OCI-LY1 (cell line): ENCODE measurements at regions not wholly inside any gene's neighbourhood (a gene's known extent, or its start where the extent isn't known, plus 50 kb on each side); places are given as distances from the start of the nearest gene placed in this dataset.

Experiments
- H2AFZ ChIP-seq: fragments of 200-600 bp; sonication (generic), shearing (Covaris generic); 2 replicates; pipeline ENCODE4 v1.6.0; 2014; ENCODE audit warnings: antibody characterized with exemption, mild to moderate bottlenecking, low read length
- H3F3A ChIP-seq: fragments of 200-600 bp; sonication (generic), shearing (Covaris generic); 2 replicates; pipeline ENCODE4 v1.6.0; 2014; ENCODE audit warnings: mild to moderate bottlenecking, antibody characterized with exemption, low read length, moderate library complexity; ENCODE audit not compliant: insufficient read depth
- H3K27ac ChIP-seq: fragments of 200-600 bp; sonication (generic); 2 replicates; pipeline ENCODE4 v1.5.1; 2014; ENCODE audit warnings: low read length, mixed run types, mild to moderate bottlenecking, low read depth; ENCODE audit not compliant: poor library complexity, severe bottlenecking
- H3K27me3 ChIP-seq: fragments of 200-600 bp; sonication (generic); 2 replicates; pipeline ENCODE4 v1.6.0; 2014; ENCODE audit warnings: antibody characterized with exemption, mild to moderate bottlenecking, low read length, moderate library complexity; ENCODE audit not compliant: insufficient read depth
- H3K36me3 ChIP-seq: fragments of 200-600 bp; sonication (generic); 2 replicates; pipeline ENCODE4 v1.6.1; 2014; ENCODE audit warnings: mild to moderate bottlenecking, antibody characterized with exemption, low read length, moderate library complexity, mixed read lengths; ENCODE audit not compliant: insufficient read depth
- H3K4me1 ChIP-seq: fragments of 200-600 bp; sonication (generic); 2 replicates; pipeline ENCODE4 v1.5.1; 2014; ENCODE audit warnings: mild to moderate bottlenecking, low read length, moderate library complexity; ENCODE audit not compliant: insufficient read depth, severe bottlenecking
- H3K4me2 ChIP-seq: fragments of 200-600 bp; sonication (generic), shearing (Covaris generic); 2 replicates; pipeline ENCODE4 v1.6.1; 2014; ENCODE audit warnings: low read length
- H3K4me3 ChIP-seq: fragments of 200-600 bp; sonication (generic); 2 replicates; pipeline ENCODE4 v1.5.1; 2014; ENCODE audit warnings: low read length, low read depth, mild to moderate bottlenecking, mixed read lengths; ENCODE audit not compliant: poor library complexity, severe bottlenecking
- H3K79me2 ChIP-seq: fragments of 200-600 bp; shearing (Covaris generic); 2 replicates; pipeline ENCODE4 v1.6.1; 2016; ENCODE audit warnings: mixed run types, low read length, mixed read lengths; ENCODE audit not compliant: insufficient read depth
- H3K9ac ChIP-seq: fragments of 200-600 bp; sonication (generic), shearing (Covaris generic); 2 replicates; pipeline ENCODE4 v1.6.1; 2014; ENCODE audit warnings: mild to moderate bottlenecking, low read length, mixed read lengths
- H3K9me2 ChIP-seq: fragments of 200-600 bp; sonication (generic), shearing (Covaris generic); 2 replicates; pipeline ENCODE4 v1.6.1; 2014; ENCODE audit warnings: low read depth, mild to moderate bottlenecking, low read length, mixed read lengths
- H3K9me3 ChIP-seq: fragments of 200-600 bp; shearing (Covaris generic); 2 replicates; pipeline ENCODE4 v1.6.1; 2014; ENCODE audit warnings: low read length, mixed read lengths
- H4K20me1 ChIP-seq: fragments of 200-600 bp; sonication (generic), shearing (Covaris generic); 2 replicates; pipeline ENCODE4 v1.6.0; 2016; ENCODE audit warnings: mild to moderate bottlenecking, low read length; ENCODE audit not compliant: insufficient read depth
- CTCF ChIP-seq: fragments of 200-600 bp; sonication (generic), shearing (Covaris generic); IDR thresholded peaks from 2 replicates; pipeline ENCODE4 v1.5.1; 2017; ENCODE audit warnings: mild to moderate bottlenecking, antibody characterized with exemption, low read length, moderate library complexity, mixed read lengths
- EZH2 ChIP-seq: fragments of 200-600 bp; sonication (generic), shearing (Covaris generic); IDR thresholded peaks from 2 replicates; pipeline ENCODE4 v1.8.0; 2017; ENCODE audit warnings: borderline replicate concordance, mixed run types, mild to moderate bottlenecking, antibody characterized with exemption, low read length, moderate library complexity, mixed read lengths

- TF ChIP-seq CTCF (no peak), EZH2 (no peak)
- Histone ChIP-seq H3K36me3 (no peaks in the 10 kb centered on the region), H3K9me2 (no peaks in the 10 kb centered on the region), H3K9ac (no peak overlapping the region), H3K27me3 (no peaks in the 10 kb centered on the region), H3K4me2 (no peak overlapping the region), H3K9me3 (no peaks in the 10 kb centered on the region), H3K4me3 (no peak overlapping the region), H3K79me2 (no peaks in the 10 kb centered on the region), H2AFZ (no peak overlapping the region), H3K27ac (no peak overlapping the region), H3F3A (no peaks in the 10 kb centered on the region), H4K20me1 (no peaks in the 10 kb centered on the region), H3K4me1 (no peaks in the 10 kb centered on the region)
Observed at GRCh38 chr4:28225689-28226353, 1365.2 kb downstream of the STIM2 start.

- no peaks in the 10 kb centered on the region for H3K4me1 ChIP-seq
- no peak overlapping the region for H2AFZ ChIP-seq
- no peak overlapping the region for H3K4me2 ChIP-seq
- no peaks in the 10 kb centered on the region for H3K9me2 ChIP-seq
- H4K20me1 ChIP-seq: no peaks in the 10 kb centered on the region
- no peaks in the 10 kb centered on the region for H3K9me3 ChIP-seq
- H3K79me2 ChIP-seq: no peaks in the 10 kb centered on the region
- H3K27me3 ChIP-seq: no peaks in the 10 kb centered on the region
- no peak for TF ChIP-seq CTCF
- TF ChIP-seq EZH2: no peak
- no peaks in the 10 kb centered on the region for H3K36me3 ChIP-seq
- H3K4me3 ChIP-seq: no peak overlapping the region
- H3F3A ChIP-seq: no peaks in the 10 kb centered on the region
- no peak overlapping the region for H3K9ac ChIP-seq
- no peak overlapping the region for H3K27ac ChIP-seq
Observed at GRCh38 chr4:28226962-28227361, 1366.3 kb downstream of the STIM2 start.

GRCh38 chr4:28227764-28228163 lies 1367.1 kb downstream of the STIM2 start:
- no peak overlapping the region for H3K9ac ChIP-seq
- no peak overlapping the region for H2AFZ ChIP-seq
- no peaks in the 10 kb centered on the region for H3K9me3 ChIP-seq
- H3K27ac ChIP-seq: no peak overlapping the region
- H3K79me2 ChIP-seq: no peaks in the 10 kb centered on the region
- no peaks in the 10 kb centered on the region for H3F3A ChIP-seq
- H3K4me2 ChIP-seq: no peak overlapping the region
- no peak overlapping the region for H3K4me3 ChIP-seq
- no peaks in the 10 kb centered on the region for H3K4me1 ChIP-seq
- TF ChIP-seq CTCF (no peak), EZH2 (no peak)
- H3K36me3 ChIP-seq: no peaks in the 10 kb centered on the region
- H4K20me1 ChIP-seq: no peaks in the 10 kb centered on the region
- no peaks in the 10 kb centered on the region for H3K27me3 ChIP-seq
- no peaks in the 10 kb centered on the region for H3K9me2 ChIP-seq
